ENCODE measurements at regions not wholly inside any gene's neighbourhood (a gene's known extent, or its start where the extent isn't known, plus 50 kb on each side); places are given as distances from the start of the nearest gene placed in this dataset.
"Not testable (repeated sequence)": the region's sequence is repeated elsewhere in the genome, so short reads cannot be mapped to it uniquely, and the experiment has no call there.

DNA sequence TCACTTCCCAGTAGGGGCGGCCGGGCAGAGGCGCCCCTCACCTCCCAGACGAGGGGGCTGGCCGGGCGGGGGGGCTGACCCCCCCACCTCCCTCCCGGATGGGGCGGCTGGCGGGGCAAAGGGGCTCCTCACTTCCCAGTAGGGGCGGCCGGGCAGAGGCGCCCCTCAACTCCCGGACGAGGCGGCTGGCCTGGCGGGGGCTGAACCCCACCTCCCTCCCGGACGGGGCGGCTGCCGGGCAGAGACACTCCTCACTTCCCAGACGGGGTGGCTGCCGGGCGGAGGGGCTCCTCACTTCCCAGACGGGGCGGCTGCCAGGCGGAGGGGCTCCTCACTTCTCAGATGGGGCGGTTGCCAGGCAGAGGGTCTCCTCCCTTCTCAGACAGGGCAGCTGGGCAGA is 75.6 kb downstream of the APOBEC1 start:
- TF ChIP-seq, protein P1, sequence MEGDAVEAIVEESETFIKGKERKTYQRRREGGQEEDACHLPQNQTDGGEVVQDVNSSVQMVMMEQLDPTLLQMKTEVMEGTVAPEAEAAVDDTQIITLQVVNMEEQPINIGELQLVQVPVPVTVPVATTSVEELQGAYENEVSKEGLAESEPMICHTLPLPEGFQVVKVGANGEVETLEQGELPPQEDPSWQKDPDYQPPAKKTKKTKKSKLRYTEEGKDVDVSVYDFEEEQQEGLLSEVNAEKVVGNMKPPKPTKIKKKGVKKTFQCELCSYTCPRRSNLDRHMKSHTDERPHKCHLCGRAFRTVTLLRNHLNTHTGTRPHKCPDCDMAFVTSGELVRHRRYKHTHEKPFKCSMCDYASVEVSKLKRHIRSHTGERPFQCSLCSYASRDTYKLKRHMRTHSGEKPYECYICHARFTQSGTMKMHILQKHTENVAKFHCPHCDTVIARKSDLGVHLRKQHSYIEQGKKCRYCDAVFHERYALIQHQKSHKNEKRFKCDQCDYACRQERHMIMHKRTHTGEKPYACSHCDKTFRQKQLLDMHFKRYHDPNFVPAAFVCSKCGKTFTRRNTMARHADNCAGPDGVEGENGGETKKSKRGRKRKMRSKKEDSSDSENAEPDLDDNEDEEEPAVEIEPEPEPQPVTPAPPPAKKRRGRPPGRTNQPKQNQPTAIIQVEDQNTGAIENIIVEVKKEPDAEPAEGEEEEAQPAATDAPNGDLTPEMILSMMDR (IDR thresholded peaks at IDR 0.05 in 4 of 5, conservative IDR thresholded peaks at IDR 0.05 in 1 of 5) = not testable (repeated sequence)
- not testable (repeated sequence) for TF ChIP-seq POLR2A (IDR thresholded peaks at IDR 0.05)
